H7 (cell line): ENCODE measurements at regions not wholly inside any gene's neighbourhood (a gene's known extent, or its start where the extent isn't known, plus 50 kb on each side); places are given as distances from the start of the nearest gene placed in this dataset.
"Not testable (repeated sequence)": the region's sequence is repeated elsewhere in the genome, so short reads cannot be mapped to it uniquely, and the experiment has no call there.

Experiments
- DNase-seq: peaks from one replicate; pipeline ENCODE4 v3.0.0; 2012
- H3K27me3 ChIP-seq: 2 replicates; pipeline ENCODE4 v1.6.0; 2011; ENCODE audit warnings: mild to moderate bottlenecking, low read length; ENCODE audit not compliant: control insufficient read depth, insufficient read depth
- H3K36me3 ChIP-seq: replicated peaks from 2 replicates; pipeline ENCODE4 v1.5.1; 2011; ENCODE audit warnings: low read length; ENCODE audit not compliant: control insufficient read depth, insufficient read depth
- H3K4me3 ChIP-seq: 2 replicates; pipeline ENCODE4 v1.5.1; 2011; ENCODE audit warnings: low read depth, mild to moderate bottlenecking, control low read depth, low read length, moderate library complexity; ENCODE audit not compliant: insufficient read depth

DNA sequence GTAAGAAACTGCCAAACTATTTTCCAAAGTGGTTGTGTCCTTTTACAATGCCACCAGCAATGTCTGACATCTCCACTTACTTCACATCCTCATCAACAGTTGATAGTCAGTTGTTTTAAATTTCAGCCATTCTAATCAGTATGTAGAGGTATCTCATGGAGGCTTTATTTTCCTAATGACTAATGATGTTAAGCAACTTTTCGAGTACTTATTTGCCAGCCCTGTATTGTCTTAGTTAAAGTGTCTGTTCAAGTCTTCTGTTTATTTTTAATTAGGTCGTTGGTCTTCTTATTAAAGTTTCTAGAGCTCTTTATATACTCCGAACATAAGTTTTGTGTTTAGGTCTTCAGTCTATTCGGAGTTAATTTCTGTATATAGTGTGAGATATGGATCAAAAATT lies 54.9 kb upstream of the NBPF12 start:
- not testable (repeated sequence) for H3K36me3 ChIP-seq, H3K27me3 ChIP-seq, H3K4me3 ChIP-seq, DNase-seq

DNA sequence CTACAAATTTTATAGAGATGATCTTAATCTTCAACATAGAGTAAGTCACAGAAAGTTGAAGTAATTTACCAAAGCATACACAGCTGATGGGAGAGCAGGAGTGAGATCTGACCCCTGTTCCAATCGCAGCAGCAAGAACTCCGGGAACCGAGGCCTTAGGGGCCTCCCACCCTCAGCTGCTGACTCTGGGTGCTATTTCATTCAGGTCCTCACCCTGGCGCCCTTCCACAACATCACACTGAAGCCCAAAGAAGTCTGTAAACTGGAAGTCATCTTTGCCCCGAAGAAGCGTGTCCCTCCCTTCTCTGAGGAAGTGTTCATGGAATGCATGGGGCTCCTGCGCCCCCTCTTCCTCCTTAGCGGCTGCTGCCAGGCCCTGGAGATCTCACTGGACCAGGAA lies 57.0 kb upstream of the NBPF12 start:
- not testable (repeated sequence) for H3K4me3 ChIP-seq, H3K36me3 ChIP-seq, DNase-seq, H3K27me3 ChIP-seq

GRCh38 chr1:146863799-146864319 lies 74.3 kb upstream of the NBPF12 start:
- not testable (repeated sequence) for H3K4me3 ChIP-seq, H3K36me3 ChIP-seq, H3K27me3 ChIP-seq, DNase-seq

DNA sequence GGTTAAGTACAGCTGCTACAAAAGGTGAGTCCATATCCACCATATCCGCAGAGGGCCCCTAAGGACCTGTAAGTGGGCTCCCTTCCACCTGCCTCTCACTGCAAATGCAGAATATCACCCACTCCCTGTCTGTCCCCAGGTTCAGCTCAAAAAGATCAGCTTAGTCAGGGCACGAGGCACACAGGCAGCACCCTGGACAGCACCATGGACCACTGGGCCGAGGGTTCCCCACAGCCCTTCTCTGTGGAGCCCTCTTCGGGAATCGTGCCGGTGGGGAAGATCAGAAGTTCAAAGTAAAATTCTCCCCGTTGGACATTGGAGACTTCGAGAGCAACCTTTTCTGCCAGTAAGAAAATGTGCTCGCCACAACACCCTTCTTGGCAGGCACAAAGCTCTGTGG lies 85.0 kb upstream of the NBPF12 start:
- not testable (repeated sequence) for DNase-seq, H3K27me3 ChIP-seq, H3K4me3 ChIP-seq, H3K36me3 ChIP-seq

- DNase-seq, H3K27me3 ChIP-seq, H3K4me3 ChIP-seq, H3K36me3 ChIP-seq: not testable (repeated sequence)
These were observed 87.7 kb upstream of the NBPF12 start for GRCh38 chr1:146850352-146850889.

GRCh38 chr1:146838725-146839124 lies 99.4 kb upstream of the NBPF12 start:
- not testable (repeated sequence) for DNase-seq, H3K4me3 ChIP-seq, H3K36me3 ChIP-seq, H3K27me3 ChIP-seq

DNA sequence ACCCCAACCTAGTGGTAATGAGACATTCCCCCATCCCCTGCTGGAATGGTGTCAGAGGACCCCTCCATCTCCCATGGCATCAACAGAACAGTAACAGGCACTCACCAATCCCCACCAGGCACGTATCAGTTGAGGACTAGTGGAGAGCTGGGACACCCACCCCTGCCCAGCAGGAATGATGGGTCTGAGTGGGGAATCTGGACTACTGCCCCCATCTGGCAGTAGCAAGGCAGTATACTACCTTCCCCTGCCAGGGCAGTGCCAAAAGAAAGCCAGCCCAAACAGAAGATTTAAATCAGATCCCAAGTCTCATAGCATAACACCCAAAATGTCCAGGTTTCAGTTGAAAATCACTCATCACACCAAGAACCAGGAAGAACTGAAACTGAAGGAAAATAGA lies 111.2 kb upstream of the NBPF12 start:
- not testable (repeated sequence) for H3K4me3 ChIP-seq, H3K27me3 ChIP-seq, DNase-seq, H3K36me3 ChIP-seq

- not testable (repeated sequence) for DNase-seq, H3K27me3 ChIP-seq, H3K36me3 ChIP-seq, H3K4me3 ChIP-seq
These were observed 143.9 kb upstream of the NBPF12 start for GRCh38 chr1:146794236-146794635.

DNA sequence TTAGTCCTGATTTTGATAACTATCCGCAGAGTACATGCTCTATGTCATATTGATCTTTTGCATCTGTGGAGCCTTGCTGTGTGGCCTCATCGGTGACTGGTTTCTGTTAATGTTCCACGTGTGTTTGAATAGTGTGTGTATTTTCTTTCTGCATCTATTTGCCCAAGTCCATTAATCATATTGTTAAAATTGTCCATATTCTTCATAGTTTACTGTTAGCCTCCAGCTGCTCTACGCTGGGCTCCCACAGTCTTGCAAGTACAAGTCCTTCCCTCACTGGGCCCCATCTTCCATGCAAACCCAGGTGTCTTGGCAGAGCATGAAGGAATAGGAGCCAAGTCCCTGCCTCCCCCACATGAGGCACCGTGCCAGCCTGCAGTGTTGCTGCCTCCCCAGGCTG lies 145.4 kb upstream of the NBPF12 start:
- not testable (repeated sequence) for H3K4me3 ChIP-seq, H3K27me3 ChIP-seq, DNase-seq, H3K36me3 ChIP-seq

DNA sequence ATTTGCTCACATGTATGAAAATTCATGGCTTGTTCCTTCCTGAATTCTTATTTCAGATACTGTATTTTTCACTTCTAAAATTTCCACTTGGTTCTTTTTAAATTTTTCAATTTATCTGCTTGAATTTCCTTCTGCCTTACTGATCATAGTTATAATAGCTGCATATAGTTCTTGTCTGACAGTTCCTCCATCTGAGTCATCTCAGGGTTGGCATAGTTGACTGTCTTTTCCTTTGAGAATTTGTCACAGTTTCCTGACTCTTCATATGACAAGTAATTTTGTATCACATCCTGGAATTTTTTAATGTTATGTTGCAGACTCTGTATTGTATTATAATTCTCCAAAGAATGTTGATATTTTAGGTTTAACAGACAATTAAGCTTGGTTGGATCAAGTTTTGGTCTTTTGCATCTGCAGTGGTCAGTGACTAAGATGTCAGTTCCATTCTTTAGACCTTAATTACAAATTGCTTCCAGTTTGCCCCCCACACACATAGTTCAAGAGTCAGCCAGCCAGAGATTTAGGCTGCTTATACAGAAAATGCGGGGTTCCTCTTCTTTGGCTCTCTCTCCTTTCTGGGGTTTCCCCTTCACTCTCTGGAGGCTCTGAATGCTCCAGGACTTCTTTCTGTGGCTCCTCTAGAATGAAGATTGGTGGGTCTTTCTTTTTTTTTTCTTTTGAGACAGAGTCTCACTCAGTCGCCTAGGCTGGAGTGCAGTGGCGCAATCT lies 153.7 kb upstream of the NBPF12 start:
- not testable (repeated sequence) for H3K4me3 ChIP-seq, H3K27me3 ChIP-seq, H3K36me3 ChIP-seq, DNase-seq

DNA sequence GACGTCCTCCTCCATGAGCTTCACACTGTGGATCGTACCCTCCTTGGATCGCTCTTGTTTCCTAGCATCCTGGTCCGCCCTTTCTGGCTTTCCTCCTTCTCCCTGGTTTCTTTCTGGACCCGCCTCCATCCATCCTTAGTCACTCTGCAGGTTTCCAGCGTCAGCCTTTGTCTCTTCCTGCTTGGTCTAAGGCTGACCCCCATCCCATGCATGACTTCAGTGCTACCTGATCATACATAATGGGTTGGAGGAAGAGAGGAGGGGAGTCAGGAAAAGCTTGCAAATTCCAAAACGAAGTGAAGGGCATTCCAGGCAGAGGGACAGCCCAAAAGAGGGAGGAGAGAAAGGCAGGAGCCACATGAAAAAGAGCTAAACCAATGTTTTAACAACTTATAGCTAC lies 156.9 kb upstream of the NBPF12 start:
- H3K36me3 ChIP-seq, H3K4me3 ChIP-seq, DNase-seq, H3K27me3 ChIP-seq: not testable (repeated sequence)

GRCh38 chr1:146777826-146778602 lies 160.1 kb upstream of the NBPF12 start:
- DNase-seq, H3K4me3 ChIP-seq, H3K27me3 ChIP-seq, H3K36me3 ChIP-seq: not testable (repeated sequence)

- DNase-seq, H3K36me3 ChIP-seq, H3K4me3 ChIP-seq, H3K27me3 ChIP-seq: not testable (repeated sequence)
These were observed 163.1 kb upstream of the NBPF12 start for GRCh38 chr1:146774988-146775387.

DNA sequence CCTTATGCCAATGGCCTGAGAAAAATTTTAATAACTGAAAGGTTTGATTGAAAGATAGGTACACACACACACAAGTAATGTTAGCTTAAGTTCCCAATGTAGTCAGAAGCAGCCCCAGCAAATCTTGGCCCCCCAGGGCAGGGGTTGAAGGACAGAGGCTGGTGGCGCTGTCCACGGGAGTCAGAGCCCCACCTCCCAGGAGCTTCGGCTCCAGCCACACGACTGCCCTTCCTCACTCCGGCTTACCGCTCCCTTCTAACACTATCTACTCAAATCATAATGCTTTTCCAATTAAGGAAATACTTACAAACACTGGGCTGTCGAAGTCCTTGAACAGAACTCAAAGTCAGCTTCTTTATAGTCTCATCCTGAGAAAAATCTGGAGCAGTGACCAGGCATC lies 163.9 kb upstream of the NBPF12 start:
- H3K4me3 ChIP-seq, DNase-seq, H3K27me3 ChIP-seq, H3K36me3 ChIP-seq: not testable (repeated sequence)

- DNase-seq, result peak; percentile 0
- H3K36me3 ChIP-seq, H3K27me3 ChIP-seq, H3K4me3 ChIP-seq: not testable (repeated sequence)
These were observed 166.7 kb upstream of the NBPF12 start for GRCh38 chr1:146771409-146771808.
